DND-41 (cell line): ENCODE measurements at regions not wholly inside any gene's neighbourhood (a gene's known extent, or its start where the extent isn't known, plus 50 kb on each side); places are given as distances from the start of the nearest gene placed in this dataset.

Experiments
- CTCF ChIP-seq: IDR thresholded peaks from 2 replicates; pipeline ENCODE4 v1.5.1; 2012; ENCODE audit warnings: borderline replicate concordance, low read length, moderate library complexity, mild to moderate bottlenecking; ENCODE audit not compliant: poor library complexity, severe bottlenecking; ENCODE audit errors: extremely low read depth
- EZH2 ChIP-seq: IDR thresholded peaks from 3 replicates; pipeline ENCODE4 v1.6.1; 2012; ENCODE audit warnings: borderline replicate concordance, low read depth, mild to moderate bottlenecking, moderate library complexity, low read length, inconsistent platforms; ENCODE audit not compliant: severe bottlenecking

- TF ChIP-seq CTCF (no peak), EZH2 (no peak)
Observed at GRCh38 chr19:34588249-34588648, 88.7 kb downstream of the SCGB2B2 start.
